Rectal smooth muscle tissue (tissue), 1 donor: ENCODE measurements at regions not wholly inside any gene's neighbourhood (a gene's known extent, or its start where the extent isn't known, plus 50 kb on each side); places are given as distances from the start of the nearest gene placed in this dataset.

ENCODE experiments used
- H3K27ac ChIP-seq: one replicate; pipeline ENCODE4 v1.7.0; 2013; ENCODE audit warnings: low read depth, low read length, inconsistent platforms
- H3K27me3 ChIP-seq: one replicate; pipeline ENCODE4 v1.7.0; 2013; ENCODE audit warnings: low read length; ENCODE audit not compliant: control insufficient read depth, insufficient read depth
- H3K36me3 ChIP-seq: one replicate; pipeline ENCODE4 v1.7.0; 2013; ENCODE audit warnings: low read length; ENCODE audit not compliant: control insufficient read depth, insufficient read depth
- H3K4me1 ChIP-seq: one replicate; pipeline ENCODE4 v1.7.0; 2013; ENCODE audit warnings: low read length; ENCODE audit not compliant: control insufficient read depth, insufficient read depth
- H3K4me3 ChIP-seq: one replicate; pipeline ENCODE4 v1.7.0; 2013; ENCODE audit warnings: low read length
- H3K9ac ChIP-seq: one replicate; pipeline ENCODE4 v1.7.0; 2013; ENCODE audit warnings: low read length

- no peaks in the 10 kb centered on the region for H3K36me3 ChIP-seq
- H3K27me3 ChIP-seq, result no peaks in the 10 kb centered on the region
- H3K4me3 ChIP-seq, result no peak overlapping the region
- peaks cover 4% of the 10 kb centered on the region for H3K4me1 ChIP-seq
- H3K27ac ChIP-seq, result no peak overlapping the region
- H3K9ac ChIP-seq, result no peak overlapping the region
Measured at GRCh38 chr22:27125539-27125938, 468.2 kb downstream of the MIAT start.

- H3K4me1 ChIP-seq, result peaks cover 4% of the 10 kb centered on the region
- H3K4me3 ChIP-seq, result no peak overlapping the region
- no peaks in the 10 kb centered on the region for H3K36me3 ChIP-seq
- H3K9ac ChIP-seq, result no peak overlapping the region
- no peaks in the 10 kb centered on the region for H3K27me3 ChIP-seq
- H3K27ac ChIP-seq, result no peak overlapping the region
Measured at GRCh38 chr22:27127911-27128310, 470.5 kb downstream of the MIAT start.

DNA sequence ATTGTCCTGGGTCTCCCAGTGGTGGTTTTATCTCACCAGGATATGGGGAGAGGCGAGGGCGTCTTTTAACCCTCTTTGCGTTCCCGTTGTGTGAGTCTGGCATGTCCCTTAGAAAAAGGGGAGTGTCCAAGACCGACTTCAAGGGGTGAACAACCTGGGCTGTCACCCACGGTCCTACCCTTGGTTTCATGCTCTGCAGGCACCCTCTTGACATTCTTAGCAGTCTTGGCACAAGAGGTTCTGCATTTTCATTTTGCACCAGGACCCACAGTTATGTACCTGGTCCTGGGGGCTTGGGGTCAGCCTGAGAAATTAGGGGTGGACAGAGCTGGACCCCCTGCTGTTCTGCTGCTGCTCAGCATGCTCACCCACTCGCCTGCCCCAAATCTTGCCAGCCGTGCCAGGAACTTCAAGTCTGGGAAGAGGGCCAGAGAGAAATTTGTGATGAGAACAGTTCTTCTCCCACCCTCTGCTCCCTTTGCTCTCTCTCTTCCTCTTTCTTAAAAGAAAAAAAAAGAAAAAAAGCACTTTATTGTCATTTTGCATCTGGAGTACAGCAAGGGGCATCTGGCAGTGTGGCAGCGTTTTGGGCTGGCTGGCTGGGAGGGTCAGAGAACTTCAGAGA, 471.2 kb downstream of the MIAT start:
- H3K27ac ChIP-seq, result no peak overlapping the region
- H3K36me3 ChIP-seq, result no peaks in the 10 kb centered on the region
- H3K9ac ChIP-seq, result no peak overlapping the region
- no peak overlapping the region for H3K4me3 ChIP-seq
- H3K27me3 ChIP-seq, result no peaks in the 10 kb centered on the region
- peaks cover 4% of the 10 kb centered on the region for H3K4me1 ChIP-seq

GRCh38 chr22:27129266-27129665, 471.9 kb downstream of the MIAT start:
- Histone ChIP-seq H3K27ac (no peak overlapping the region), H3K36me3 (no peaks in the 10 kb centered on the region), H3K4me3 (no peak overlapping the region), H3K4me1 (peaks cover 4% of the 10 kb centered on the region), H3K27me3 (no peaks in the 10 kb centered on the region), H3K9ac (no peak overlapping the region)

GRCh38 chr22:27130906-27131305, 473.5 kb downstream of the MIAT start:
- H3K27me3 ChIP-seq, result no peaks in the 10 kb centered on the region
- H3K36me3 ChIP-seq, result no peaks in the 10 kb centered on the region
- no peak overlapping the region for H3K9ac ChIP-seq
- no peak overlapping the region for H3K27ac ChIP-seq
- peaks cover 4% of the 10 kb centered on the region for H3K4me1 ChIP-seq
- H3K4me3 ChIP-seq, result no peak overlapping the region

DNA sequence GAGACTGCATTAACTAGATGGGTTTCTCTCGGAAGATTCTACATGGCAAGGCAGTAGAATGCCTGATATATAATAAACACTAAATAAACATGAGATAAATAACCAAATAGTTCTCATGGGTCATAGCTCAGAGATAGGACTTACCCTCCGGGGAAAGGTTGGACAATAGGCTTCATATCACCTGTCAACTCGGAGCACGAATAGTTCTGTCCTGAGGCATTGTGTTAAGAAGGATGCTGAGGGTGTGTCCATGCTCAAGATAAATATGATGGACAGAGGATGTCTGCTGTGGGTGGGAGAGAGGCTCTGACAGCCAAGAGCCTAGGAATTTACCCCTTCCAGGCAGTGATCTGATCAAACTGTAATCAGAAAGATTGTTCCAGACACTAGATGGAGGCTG, 474.0 kb downstream of the MIAT start:
- Histone ChIP-seq H3K4me1 (peaks cover 4% of the 10 kb centered on the region), H3K36me3 (no peaks in the 10 kb centered on the region), H3K4me3 (no peak overlapping the region), H3K27me3 (no peaks in the 10 kb centered on the region), H3K9ac (no peak overlapping the region), H3K27ac (no peak overlapping the region)

- H3K9ac ChIP-seq, result no peak overlapping the region
- H3K4me1 ChIP-seq, result peaks cover 4% of the 10 kb centered on the region
- no peaks in the 10 kb centered on the region for H3K27me3 ChIP-seq
- no peaks in the 10 kb centered on the region for H3K36me3 ChIP-seq
- H3K4me3 ChIP-seq, result no peak overlapping the region
- H3K27ac ChIP-seq, result no peak overlapping the region
Measured at GRCh38 chr22:27132400-27132799, 475.0 kb downstream of the MIAT start.

DNA sequence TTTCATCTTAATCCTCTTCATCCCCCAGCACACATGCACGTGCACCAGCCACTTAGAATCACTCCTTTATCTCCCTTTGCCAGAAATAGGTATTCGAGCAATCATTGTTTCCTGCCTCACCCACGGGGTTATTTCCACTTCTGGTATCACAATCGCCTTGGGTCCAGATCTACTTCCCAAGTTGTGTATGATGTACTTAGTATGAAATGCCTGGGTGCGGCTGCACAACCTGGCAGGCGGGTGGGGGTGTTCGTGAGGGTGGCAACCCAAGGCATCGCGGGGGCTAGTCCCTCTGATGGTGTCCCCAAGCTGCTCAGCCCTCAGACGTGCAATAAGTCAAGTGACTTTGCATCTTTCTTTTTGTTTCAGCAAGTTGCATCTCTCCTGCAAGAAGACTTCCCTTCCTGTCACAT, 475.6 kb downstream of the MIAT start:
- H3K27me3 ChIP-seq, result no peaks in the 10 kb centered on the region
- H3K4me3 ChIP-seq, result no peak overlapping the region
- no peak overlapping the region for H3K27ac ChIP-seq
- peaks cover 4% of the 10 kb centered on the region for H3K4me1 ChIP-seq
- no peaks in the 10 kb centered on the region for H3K36me3 ChIP-seq
- H3K9ac ChIP-seq, result no peak overlapping the region

GRCh38 chr22:27133681-27134314, 476.4 kb downstream of the MIAT start:
- H3K27ac ChIP-seq, result no peak overlapping the region
- no peak overlapping the region for H3K9ac ChIP-seq
- H3K4me3 ChIP-seq, result no peak overlapping the region
- H3K36me3 ChIP-seq, result no peaks in the 10 kb centered on the region
- no peaks in the 10 kb centered on the region for H3K27me3 ChIP-seq
- H3K4me1 ChIP-seq, result no peaks in the 10 kb centered on the region

DNA sequence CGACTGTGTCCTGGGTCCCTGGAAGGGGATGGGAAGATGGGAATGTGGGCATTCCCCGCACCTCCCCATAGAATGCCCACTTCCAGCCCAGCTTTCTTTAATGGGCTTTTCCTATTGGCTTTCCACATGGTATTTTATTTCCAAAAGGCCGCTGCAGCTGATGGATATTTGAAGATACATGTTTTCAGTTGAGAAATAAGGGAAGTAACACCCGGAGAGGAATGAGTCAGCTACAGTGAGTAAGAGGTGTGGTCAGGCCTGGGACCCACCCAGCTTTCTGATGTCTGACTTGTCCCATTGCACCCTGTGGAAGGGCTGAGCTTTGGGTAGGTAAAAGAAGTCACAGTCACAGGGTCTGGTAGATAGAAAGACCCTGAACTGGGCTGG, 476.9 kb downstream of the MIAT start:
- Histone ChIP-seq H3K9ac (no peak overlapping the region), H3K27me3 (no peaks in the 10 kb centered on the region), H3K36me3 (no peaks in the 10 kb centered on the region), H3K27ac (no peak overlapping the region), H3K4me3 (no peak overlapping the region), H3K4me1 (no peaks in the 10 kb centered on the region)

GRCh38 chr22:27135031-27135981, 477.9 kb downstream of the MIAT start:
- no peak overlapping the region for H3K9ac ChIP-seq
- H3K4me3 ChIP-seq, result no peak overlapping the region
- H3K4me1 ChIP-seq, result peaks cover 4% of the 10 kb centered on the region
- H3K27ac ChIP-seq, result no peak overlapping the region
- no peaks in the 10 kb centered on the region for H3K27me3 ChIP-seq
- no peaks in the 10 kb centered on the region for H3K36me3 ChIP-seq

GRCh38 chr22:27136596-27136995, 479.2 kb downstream of the MIAT start:
- Histone ChIP-seq H3K27ac (no peak overlapping the region), H3K36me3 (no peaks in the 10 kb centered on the region), H3K27me3 (no peaks in the 10 kb centered on the region), H3K4me1 (peaks cover 4% of the 10 kb centered on the region), H3K4me3 (no peak overlapping the region), H3K9ac (no peak overlapping the region)
